Endothelial cell of umbilical vein (primary cell): ENCODE measurements at regions not wholly inside any gene's neighbourhood (a gene's known extent, or its start where the extent isn't known, plus 50 kb on each side); places are given as distances from the start of the nearest gene placed in this dataset.

Experiments
- CTCF ChIP-seq, 2 donors: IDR thresholded peaks; 1 replicate in 1 of 2; 2 replicates in 1 of 2; pipeline ENCODE4 v1.5.1; 2011; ENCODE audit warnings: low read length in 2 of 2, mild to moderate bottlenecking in 2 of 2, moderate library complexity in 2 of 2, control low read depth in 1 of 2, inconsistent platforms in 1 of 2, low read depth in 1 of 2; ENCODE audit not compliant: insufficient read depth in 1 of 2; ENCODE audit errors: extremely low read depth in 1 of 2
- EZH2 ChIP-seq: IDR thresholded peaks from 2 replicates; pipeline ENCODE4 v1.6.1; 2012; ENCODE audit warnings: borderline replicate concordance, low read depth, mild to moderate bottlenecking, moderate library complexity, low read length, inconsistent platforms; ENCODE audit not compliant: severe bottlenecking
- FOS ChIP-seq: IDR thresholded peaks from 2 replicates; pipeline ENCODE4 v1.6.1; 2011; ENCODE audit warnings: mild to moderate bottlenecking, low read length, moderate library complexity, borderline replicate concordance; ENCODE audit not compliant: insufficient read depth
- GATA2 ChIP-seq: IDR thresholded peaks from 2 replicates; pipeline ENCODE4 v1.7.0; 2011; ENCODE audit warnings: low read depth, mild to moderate bottlenecking, moderate library complexity, mixed read lengths, low read length; ENCODE audit not compliant: insufficient read length, insufficient read depth
- JUN ChIP-seq: IDR thresholded peaks from 2 replicates; pipeline ENCODE4 v1.6.1; 2011; ENCODE audit warnings: borderline replicate concordance, low read depth; ENCODE audit not compliant: insufficient read length, insufficient read depth
- MAX ChIP-seq: IDR thresholded peaks from 2 replicates; pipeline ENCODE4 v1.6.1; 2011; ENCODE audit not compliant: insufficient read depth, insufficient read length
- MYC ChIP-seq: IDR thresholded peaks from one replicate; pipeline ENCODE4 v1.6.1; 2011; ENCODE audit warnings: mild to moderate bottlenecking, low read depth, low read length
- POLR2A ChIP-seq: IDR thresholded peaks from 2 replicates; pipeline ENCODE4 v1.6.1; 2012; ENCODE audit warnings: low read depth, mild to moderate bottlenecking, control low read depth, low read length
- POLR2AphosphoS5 ChIP-seq: IDR thresholded peaks from 2 replicates; pipeline ENCODE4 v1.6.1; 2012; ENCODE audit warnings: low read depth, mild to moderate bottlenecking, control low read depth, low read length, moderate library complexity; ENCODE audit not compliant: insufficient read depth

- no peak for TF ChIP-seq CTCF (IDR thresholded peaks at IDR 0.05; ENCODE audit: extremely low read depth in 1 of 2, insufficient read depth in 1 of 2, low read depth in 1 of 2, low read length in 2 of 2)
- no peak for TF ChIP-seq POLR2AphosphoS5
- TF ChIP-seq POLR2A, result no peak
- no peak for TF ChIP-seq MAX
- no peak for TF ChIP-seq EZH2
- TF ChIP-seq MYC, result no peak
- no peak for TF ChIP-seq JUN
- no peak for TF ChIP-seq GATA2
- TF ChIP-seq FOS, result no peak
Observed at GRCh38 chr5:120848883-120849282, 384.8 kb downstream of the PRR16 start.
